Coronary artery (tissue), 2 donors: ENCODE measurements at regions not wholly inside any gene's neighbourhood (a gene's known extent, or its start where the extent isn't known, plus 50 kb on each side); places are given as distances from the start of the nearest gene placed in this dataset.

ENCODE experiments used
- DNase-seq: peaks from one replicate; pipeline ENCODE4 v3.0.0-alpha.2; 2017; ENCODE audit warnings: low spot score
- H3K27ac ChIP-seq, 2 donors: fragments of 200-600 bp; sonication (generic); one replicate each; pipeline ENCODE4 v1.5.1; 2016 to 2019
- H3K4me3 ChIP-seq: fragments of 200-600 bp; sonication (generic); 2 replicates; pipeline ENCODE4 v1.5.1; 2016; ENCODE audit warnings: mild to moderate bottlenecking, moderate library complexity
- CTCF ChIP-seq: fragments of 200-600 bp; sonication (generic); IDR thresholded peaks from one replicate; pipeline ENCODE4 v1.5.1; 2019; ENCODE audit warnings: antibody characterized with exemption

DNA sequence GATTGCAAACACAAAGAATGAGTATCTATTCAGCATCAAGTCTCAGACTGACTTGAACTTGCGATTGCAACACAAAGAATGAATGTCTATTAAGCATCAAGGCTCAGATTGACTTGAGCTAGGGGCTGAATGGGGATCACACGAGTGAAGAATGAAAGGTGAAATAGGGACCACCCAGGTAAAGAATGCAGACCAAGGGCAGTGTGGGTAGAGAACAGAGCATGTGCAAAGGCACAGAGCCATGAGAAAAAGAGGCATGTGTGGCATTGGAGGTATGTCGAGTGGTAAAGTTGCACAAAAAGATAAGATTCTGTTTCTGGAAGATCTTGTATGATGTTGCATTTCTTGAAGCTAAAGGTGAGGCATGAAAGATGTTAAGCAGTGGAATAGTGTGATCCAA lies 119.4 kb upstream of the GPR149 start:
- TF ChIP-seq CTCF, result no peak
- Histone ChIP-seq H3K4me3 (no peak overlapping the region), H3K27ac (no peak overlapping the region)
- DNase-seq, result no peak

DNA sequence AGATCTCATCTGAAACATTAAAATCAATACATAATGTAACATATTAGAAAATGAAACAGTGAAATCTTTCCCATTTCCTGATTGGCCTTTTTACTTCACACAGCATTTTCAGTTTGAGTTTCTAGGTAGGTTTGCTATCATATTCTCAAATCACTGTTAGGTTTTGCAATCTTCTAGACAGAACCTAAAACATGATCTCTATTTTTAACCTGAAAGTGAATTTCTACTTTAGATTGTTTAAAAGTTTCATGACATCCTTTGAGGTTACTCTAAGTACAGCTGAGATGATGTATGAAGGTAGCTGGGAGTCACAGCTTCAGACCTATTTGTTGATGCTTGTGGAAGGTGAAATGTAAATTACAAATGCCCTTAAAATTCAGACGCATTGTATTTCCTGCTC lies 118.4 kb upstream of the GPR149 start:
- Histone ChIP-seq H3K27ac (no peak overlapping the region), H3K4me3 (no peak overlapping the region)
- TF ChIP-seq CTCF, result no peak
- DNase-seq, result no peak

- no peak for DNase-seq
- no peak overlapping the region for H3K4me3 ChIP-seq
- H3K27ac ChIP-seq, result no peak overlapping the region
- no peak for TF ChIP-seq CTCF
Measured at GRCh38 chr3:154542837-154543236, 112.8 kb upstream of the GPR149 start.

DNA sequence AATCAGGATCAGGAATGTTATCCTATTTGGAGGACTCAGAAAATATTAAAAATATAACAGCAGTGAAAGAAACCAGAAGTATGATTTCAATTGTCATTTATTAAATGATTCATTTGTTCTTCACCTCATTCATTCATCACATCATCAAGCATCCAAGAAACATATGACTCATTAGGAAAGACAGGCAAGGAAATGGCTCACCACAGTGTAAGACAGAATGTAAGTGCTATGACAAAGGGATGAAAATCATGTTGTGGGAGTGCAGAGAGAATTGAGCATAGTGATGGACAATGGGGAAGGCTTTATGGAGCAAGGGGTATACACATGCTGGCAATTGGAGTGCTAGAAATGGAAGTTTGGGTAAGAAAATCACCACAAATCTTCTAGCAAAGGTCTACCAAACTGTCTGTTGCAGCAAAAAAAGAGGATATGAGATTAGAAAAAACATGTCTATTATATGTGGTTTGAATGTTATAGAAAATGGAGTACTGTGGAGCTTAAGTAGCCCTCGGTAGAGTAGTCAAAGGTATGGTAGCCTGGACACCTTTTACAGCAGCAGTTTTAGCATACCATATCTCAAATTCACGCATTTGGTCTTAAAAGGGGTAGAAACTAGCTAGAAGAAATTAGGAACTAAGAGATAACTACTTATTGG lies 111.1 kb upstream of the GPR149 start:
- no peak for TF ChIP-seq CTCF
- H3K4me3 ChIP-seq, result no peak overlapping the region
- H3K27ac ChIP-seq, result no peak overlapping the region
- DNase-seq, result no peak

- H3K27ac ChIP-seq, result no peak overlapping the region
- TF ChIP-seq CTCF, result no peak
- DNase-seq, result no peak
- H3K4me3 ChIP-seq, result no peak overlapping the region
Measured at GRCh38 chr3:154538566-154539360, 108.8 kb upstream of the GPR149 start.

DNA sequence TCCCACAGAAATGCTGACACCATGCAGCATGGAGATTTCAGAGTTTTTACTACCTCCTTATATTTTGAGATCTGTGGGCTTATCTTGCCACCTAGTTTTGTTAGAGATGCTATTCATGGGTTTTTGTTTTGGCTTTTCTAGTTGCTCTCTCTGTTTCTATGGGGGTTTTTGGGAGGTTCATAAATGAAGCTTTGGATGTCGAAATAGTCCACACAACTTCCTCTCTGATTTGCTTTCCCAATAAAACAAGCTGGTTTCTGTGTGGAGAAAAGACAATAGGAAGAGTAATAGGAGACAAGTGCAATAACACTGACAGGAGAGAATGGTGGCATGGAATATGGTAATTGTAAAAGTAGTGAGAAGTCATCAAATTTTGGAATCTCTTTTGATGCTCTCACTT lies 106.8 kb upstream of the GPR149 start:
- DNase-seq, result no peak
- Histone ChIP-seq H3K27ac (no peak overlapping the region), H3K4me3 (no peak overlapping the region)
- TF ChIP-seq CTCF, result no peak
